Keratinocyte (primary cell): ENCODE measurements at regions not wholly inside any gene's neighbourhood (a gene's known extent, or its start where the extent isn't known, plus 50 kb on each side); places are given as distances from the start of the nearest gene placed in this dataset.

Source experiments
- DNase-seq: peaks from one replicate; pipeline ENCODE4 v3.0.0-alpha.2; 2011; ENCODE audit warnings: low read depth, missing footprints, low spot score
- FAIRE-seq: peaks from 2 replicates; lab custom pipeline; 2011; peaks lifted over from hg19 to GRCh38; lab: Jason Lieb, UNC
- H2AFZ ChIP-seq: 2 replicates; pipeline ENCODE4 v1.6.0; 2012; ENCODE audit warnings: low read length, control low read depth, inconsistent platforms; ENCODE audit not compliant: control insufficient read depth
- H3K27ac ChIP-seq: 2 replicates; pipeline ENCODE4 v1.5.1; 2011; ENCODE audit warnings: low read length; ENCODE audit not compliant: control insufficient read depth, insufficient read depth
- H3K27me3 ChIP-seq: 3 replicates; pipeline ENCODE4 v1.6.0; 2011; ENCODE audit warnings: low read length; ENCODE audit not compliant: control insufficient read depth, insufficient read depth; ENCODE audit errors: extremely low read depth
- H3K36me3 ChIP-seq, 2 experiments: 2 replicates in 1 of 2; 3 replicates in 1 of 2; pipeline ENCODE4 v1.5.1; 2011; ENCODE audit warnings: low read length in 2 of 2, mild to moderate bottlenecking in 1 of 2; ENCODE audit not compliant: control insufficient read depth in 2 of 2, insufficient read depth in 2 of 2; ENCODE audit errors: extremely low read depth in 1 of 2
- H3K4me1 ChIP-seq: 3 replicates; pipeline ENCODE4 v1.5.1; 2011; ENCODE audit warnings: low read length; ENCODE audit not compliant: control insufficient read depth, insufficient read depth; ENCODE audit errors: extremely low read depth
- H3K4me2 ChIP-seq: 3 replicates; pipeline ENCODE4 v1.6.0; 2011; ENCODE audit warnings: low read depth, low read length; ENCODE audit not compliant: control insufficient read depth, insufficient read depth; ENCODE audit errors: extremely low read depth
- H3K4me3 ChIP-seq, 3 experiments: fragments of 200-600 bp in 1 of 3; sonication (generic) in 1 of 3; 2 replicates in 2 of 3; 3 replicates in 1 of 3; pipeline ENCODE4 v1.5.1; 2011 to 2016; ENCODE audit warnings: low read length in 3 of 3, mild to moderate bottlenecking in 3 of 3, control low read depth in 2 of 3, inconsistent platforms in 1 of 3, low read depth in 1 of 3, mixed read lengths in 1 of 3, mixed run types in 1 of 3, moderate library complexity in 1 of 3; ENCODE audit not compliant: control insufficient read depth in 2 of 3, insufficient read depth in 2 of 3; ENCODE audit errors: extremely low read depth in 1 of 3
- H3K79me2 ChIP-seq: 2 replicates; pipeline ENCODE4 v1.6.0; 2012; ENCODE audit warnings: low read length; ENCODE audit not compliant: control insufficient read depth, insufficient read depth
- H3K9ac ChIP-seq: 3 replicates; pipeline ENCODE4 v1.6.0; 2011; ENCODE audit warnings: low read length; ENCODE audit not compliant: control insufficient read depth, insufficient read depth; ENCODE audit errors: extremely low read depth
- H3K9me1 ChIP-seq: 3 replicates; pipeline ENCODE4 v1.6.0; 2011; ENCODE audit warnings: low read length; ENCODE audit not compliant: control insufficient read depth, insufficient read depth; ENCODE audit errors: extremely low read depth
- H3K9me3 ChIP-seq: 2 replicates; pipeline ENCODE4 v1.5.1; 2012; ENCODE audit warnings: low read depth, low read length; ENCODE audit not compliant: control insufficient read depth
- H4K20me1 ChIP-seq: 3 replicates; pipeline ENCODE4 v1.6.0; 2011; ENCODE audit warnings: low read length; ENCODE audit not compliant: control insufficient read depth, insufficient read depth; ENCODE audit errors: extremely low read depth
- CTCF ChIP-seq, 3 experiments: IDR thresholded peaks in 1 of 3; conservative IDR thresholded peaks in 1 of 3; optimal IDR thresholded peaks in 1 of 3; 2 replicates in 2 of 3; 3 replicates in 1 of 3; pipeline versions ENCODE3 to v1.5.1; 2011; ENCODE audit warnings: low read length in 3 of 3, mild to moderate bottlenecking in 3 of 3, moderate library complexity in 2 of 3, control low read depth in 1 of 3, inconsistent platforms in 1 of 3; ENCODE audit not compliant: insufficient read depth in 2 of 3; ENCODE audit errors: extremely low read depth in 1 of 3
- EZH2 ChIP-seq: IDR thresholded peaks from one replicate; pipeline ENCODE4 v1.6.1; 2012; ENCODE audit warnings: inconsistent platforms, mild to moderate bottlenecking, low read length, moderate library complexity
- dilution Hi-C: fragments of 300-500 bp; cut with MboI; formaldehyde crosslinking; loops from one replicate; pipeline ENCODE4 v1.7.0; 2020; ENCODE audit warnings: low sequenced_read_pairs; ENCODE audit not compliant: extremely low pct_ligation_motif_present

- Histone ChIP-seq H3K4me2 (no peak overlapping the region), H3K4me1 (peaks cover 27% of the 10 kb centered on the region), H3K79me2 (no peaks in the 10 kb centered on the region), H3K4me3 (no peak overlapping the region), H3K9me3 (no peaks in the 10 kb centered on the region), H3K9me1 (peaks cover 2% of the 10 kb centered on the region), H4K20me1 (no peaks in the 10 kb centered on the region), H3K36me3 (no peaks in the 10 kb centered on the region), H3K27ac (no peak overlapping the region), H2AFZ (no peak overlapping the region), H3K27me3 (no peaks in the 10 kb centered on the region), H3K9ac (no peak overlapping the region)
- dilution Hi-C loops = no loop called here
- TF ChIP-seq EZH2 = no peak
- DNase-seq (no peak), FAIRE-seq (no peak)
Observed at GRCh38 chr14:32014498-32014897, 62.6 kb upstream of the ARHGAP5 start.

GRCh38 chr14:32015166-32015565 is 61.9 kb upstream of the ARHGAP5 start:
- Histone ChIP-seq H3K9me1 (peaks cover under 1% of the 10 kb centered on the region), H3K27ac (no peak overlapping the region), H3K79me2 (no peaks in the 10 kb centered on the region), H3K4me2 (no peak overlapping the region), H3K9ac (no peak overlapping the region), H3K4me3 (no peak overlapping the region), H3K36me3 (no peaks in the 10 kb centered on the region), H4K20me1 (no peaks in the 10 kb centered on the region), H3K4me1 (peaks cover 26% of the 10 kb centered on the region), H2AFZ (no peak overlapping the region), H3K9me3 (no peaks in the 10 kb centered on the region), H3K27me3 (no peaks in the 10 kb centered on the region)
- FAIRE-seq (no peak), DNase-seq (no peak)
- TF ChIP-seq EZH2 (no peak), CTCF (optimal IDR thresholded peaks at IDR 0.05 in 1 of 3, IDR thresholded peaks at IDR 0.05 in 1 of 3, conservative IDR thresholded peaks at IDR 0.05 in 1 of 3; ENCODE audit: extremely low read depth in 1 of 3, insufficient read depth in 2 of 3, low read length in 3 of 3) (no peak)
- dilution Hi-C loops = no loop called here

GRCh38 chr14:32017587-32017986 is 59.5 kb upstream of the ARHGAP5 start:
- H3K9me1 ChIP-seq = no peaks in the 10 kb centered on the region
- no peak overlapping the region for H2AFZ ChIP-seq
- dilution Hi-C loops = no loop called here
- H3K4me1 ChIP-seq = peaks cover 20% of the 10 kb centered on the region
- no peaks in the 10 kb centered on the region for H4K20me1 ChIP-seq
- H3K9me3 ChIP-seq = no peaks in the 10 kb centered on the region
- FAIRE-seq = no peak
- no peak overlapping the region for H3K4me2 ChIP-seq
- no peak overlapping the region for H3K27ac ChIP-seq
- no peaks in the 10 kb centered on the region for H3K79me2 ChIP-seq
- no peaks in the 10 kb centered on the region for H3K36me3 ChIP-seq
- no peak overlapping the region for H3K9ac ChIP-seq
- H3K27me3 ChIP-seq = no peaks in the 10 kb centered on the region
- no peak for DNase-seq
- no peak overlapping the region for H3K4me3 ChIP-seq
- no peak for TF ChIP-seq EZH2
- TF ChIP-seq CTCF (optimal IDR thresholded peaks at IDR 0.05 in 1 of 3, IDR thresholded peaks at IDR 0.05 in 1 of 3, conservative IDR thresholded peaks at IDR 0.05 in 1 of 3; ENCODE audit: extremely low read depth in 1 of 3, insufficient read depth in 2 of 3, low read length in 3 of 3) = no peak
